ENCODE measurements at regions not wholly inside any gene's neighbourhood (a gene's known extent, or its start where the extent isn't known, plus 50 kb on each side); places are given as distances from the start of the nearest gene placed in this dataset.
A peak's percentile ranks its signal among the peaks of the same experiment; 100 is the strongest.

- Histone ChIP-seq H3K4me1 (ENCODE audit: control insufficient read depth in 2 of 3, insufficient read depth in 2 of 3, low read depth in 1 of 3, low read length in 3 of 3) (peaks cover 0 to 4% (median 0%) of the 10 kb centered on the region in 3 donors), H3K4me3 (ENCODE audit: low read length in 3 of 3) (no peak overlapping the region), H3K27ac (ENCODE audit: low read depth in 2 of 2, low read length in 2 of 2) (no peak overlapping the region), H3K36me3 (ENCODE audit: control insufficient read depth in 2 of 3, insufficient read depth in 3 of 3, low read length in 3 of 3) (no peaks in the 10 kb centered on the region), H3K9me3 (ENCODE audit: control insufficient read depth in 2 of 3, insufficient read depth in 1 of 3, low read length in 3 of 3) (no peaks in the 10 kb centered on the region), H3K27me3 (ENCODE audit: control insufficient read depth, insufficient read depth, low read length) (no peaks in the 10 kb centered on the region), H3K9ac (ENCODE audit: low read length in 3 of 3) (no peak overlapping the region)
- FAIRE-seq: no peak
- no peak for TF ChIP-seq CTCF (IDR thresholded peaks at IDR 0.05; ENCODE audit: borderline replicate concordance, extremely low read depth, insufficient read depth)
- DNase-seq: peak in 1 of 5 donors; percentile 48
- intact Hi-C loops (cut with DNase I): loop anchor here (10.0 kb wide), 1 partner anchor 317 kb away; no protein-coding TSS in a partner anchor
These were observed 114.7 kb upstream of the PHACTR1 start for GRCh38 chr6:12601881-12602280.

GRCh38 chr6:12602342-12602741 is 114.2 kb upstream of the PHACTR1 start:
- no peaks in the 10 kb centered on the region for H3K9me3 ChIP-seq (ENCODE audit: control insufficient read depth in 2 of 3, insufficient read depth in 1 of 3, low read length in 3 of 3)
- H3K4me3 ChIP-seq (ENCODE audit: low read length in 3 of 3): no peak overlapping the region
- no peaks in the 10 kb centered on the region for H3K27me3 ChIP-seq (ENCODE audit: control insufficient read depth, insufficient read depth, low read length)
- H3K9ac ChIP-seq (ENCODE audit: low read length in 3 of 3): no peak overlapping the region
- intact Hi-C loops (cut with DNase I): loop anchor here (10.0 kb wide), 1 partner anchor 318 kb away; no protein-coding TSS in a partner anchor
- H3K27ac ChIP-seq (ENCODE audit: low read depth in 2 of 2, low read length in 2 of 2): no peak overlapping the region
- H3K36me3 ChIP-seq (ENCODE audit: control insufficient read depth in 2 of 3, insufficient read depth in 3 of 3, low read length in 3 of 3): no peaks in the 10 kb centered on the region
- peaks cover 0 to 4% (median 0%) of the 10 kb centered on the region in 3 donors for H3K4me1 ChIP-seq (ENCODE audit: control insufficient read depth in 2 of 3, insufficient read depth in 2 of 3, low read depth in 1 of 3, low read length in 3 of 3)
- TF ChIP-seq CTCF (IDR thresholded peaks at IDR 0.05; ENCODE audit: borderline replicate concordance, extremely low read depth, insufficient read depth): no peak
- FAIRE-seq (no peak), DNase-seq (no peak)

GRCh38 chr6:12602951-12603672 is 113.5 kb upstream of the PHACTR1 start:
- FAIRE-seq: peak; percentile 68
- intact Hi-C loops (cut with DNase I): loop anchor here (10.0 kb wide), 1 partner anchor 318 kb away; no protein-coding TSS in a partner anchor
- Histone ChIP-seq H3K27ac (ENCODE audit: low read depth in 2 of 2, low read length in 2 of 2) (peak overlapping the region in 1 of 2 donors; percentile 23), H3K4me1 (ENCODE audit: control insufficient read depth in 2 of 3, insufficient read depth in 2 of 3, low read depth in 1 of 3, low read length in 3 of 3) (peaks cover 0 to 4% (median 0%) of the 10 kb centered on the region in 3 donors), H3K36me3 (ENCODE audit: control insufficient read depth in 2 of 3, insufficient read depth in 3 of 3, low read length in 3 of 3) (no peaks in the 10 kb centered on the region), H3K9me3 (ENCODE audit: control insufficient read depth in 2 of 3, insufficient read depth in 1 of 3, low read length in 3 of 3) (no peaks in the 10 kb centered on the region), H3K27me3 (ENCODE audit: control insufficient read depth, insufficient read depth, low read length) (no peaks in the 10 kb centered on the region), H3K9ac (ENCODE audit: low read length in 3 of 3) (no peak overlapping the region), H3K4me3 (ENCODE audit: low read length in 3 of 3) (no peak overlapping the region)
- peak; percentile 55 for TF ChIP-seq CTCF (IDR thresholded peaks at IDR 0.05; ENCODE audit: borderline replicate concordance, extremely low read depth, insufficient read depth)
- DNase-seq: peak in 1 of 5 donors; percentile 66
